ENCODE measurements at regions not wholly inside any gene's neighbourhood (a gene's known extent, or its start where the extent isn't known, plus 50 kb on each side); places are given as distances from the start of the nearest gene placed in this dataset.

GRCh38 chr10:21300551-21300950, 224.9 kb downstream of the SKIDA1 start:
- TF ChIP-seq CTCF (IDR thresholded peaks at IDR 0.05): no peak
- TF ChIP-seq POLR2A (IDR thresholded peaks at IDR 0.05): no peak

All from Peyer's patch (tissue), 4 donors.